DOHH2 (cell line): ENCODE measurements at regions not wholly inside any gene's neighbourhood (a gene's known extent, or its start where the extent isn't known, plus 50 kb on each side); places are given as distances from the start of the nearest gene placed in this dataset.

Experiments
- EZH2phosphoT487 ChIP-seq: fragments of 200-600 bp; sonication (generic); IDR thresholded peaks from 2 replicates; pipeline ENCODE4 v1.6.1; 2017; ENCODE audit warnings: borderline replicate concordance, mild to moderate bottlenecking, antibody characterized with exemption, low read length, moderate library complexity, mixed read lengths
- TF ChIP-seq, protein P1 (sequence below): fragments of 200-600 bp; sonication (generic); IDR thresholded peaks from one replicate; pipeline ENCODE4 v1.5.1; 2014; ENCODE audit warnings: antibody characterized with exemption, mild to moderate bottlenecking, low read depth, low read length; ENCODE audit not compliant: poor library complexity, severe bottlenecking

- TF ChIP-seq, protein P1, sequence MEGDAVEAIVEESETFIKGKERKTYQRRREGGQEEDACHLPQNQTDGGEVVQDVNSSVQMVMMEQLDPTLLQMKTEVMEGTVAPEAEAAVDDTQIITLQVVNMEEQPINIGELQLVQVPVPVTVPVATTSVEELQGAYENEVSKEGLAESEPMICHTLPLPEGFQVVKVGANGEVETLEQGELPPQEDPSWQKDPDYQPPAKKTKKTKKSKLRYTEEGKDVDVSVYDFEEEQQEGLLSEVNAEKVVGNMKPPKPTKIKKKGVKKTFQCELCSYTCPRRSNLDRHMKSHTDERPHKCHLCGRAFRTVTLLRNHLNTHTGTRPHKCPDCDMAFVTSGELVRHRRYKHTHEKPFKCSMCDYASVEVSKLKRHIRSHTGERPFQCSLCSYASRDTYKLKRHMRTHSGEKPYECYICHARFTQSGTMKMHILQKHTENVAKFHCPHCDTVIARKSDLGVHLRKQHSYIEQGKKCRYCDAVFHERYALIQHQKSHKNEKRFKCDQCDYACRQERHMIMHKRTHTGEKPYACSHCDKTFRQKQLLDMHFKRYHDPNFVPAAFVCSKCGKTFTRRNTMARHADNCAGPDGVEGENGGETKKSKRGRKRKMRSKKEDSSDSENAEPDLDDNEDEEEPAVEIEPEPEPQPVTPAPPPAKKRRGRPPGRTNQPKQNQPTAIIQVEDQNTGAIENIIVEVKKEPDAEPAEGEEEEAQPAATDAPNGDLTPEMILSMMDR: no peak
- TF ChIP-seq EZH2phosphoT487: no peak
Observed at GRCh38 chr6:91646649-91647048, 1059.8 kb upstream of the MAP3K7 start.
